ENCODE measurements at regions not wholly inside any gene's neighbourhood (a gene's known extent, or its start where the extent isn't known, plus 50 kb on each side); places are given as distances from the start of the nearest gene placed in this dataset.

GRCh38 chr11:36775756-36776155 is 177.7 kb upstream of the RAG2 start:
- no peak for ATAC-seq
- no peak overlapping the region for H3K4me3 ChIP-seq
- TF ChIP-seq, protein P1, sequence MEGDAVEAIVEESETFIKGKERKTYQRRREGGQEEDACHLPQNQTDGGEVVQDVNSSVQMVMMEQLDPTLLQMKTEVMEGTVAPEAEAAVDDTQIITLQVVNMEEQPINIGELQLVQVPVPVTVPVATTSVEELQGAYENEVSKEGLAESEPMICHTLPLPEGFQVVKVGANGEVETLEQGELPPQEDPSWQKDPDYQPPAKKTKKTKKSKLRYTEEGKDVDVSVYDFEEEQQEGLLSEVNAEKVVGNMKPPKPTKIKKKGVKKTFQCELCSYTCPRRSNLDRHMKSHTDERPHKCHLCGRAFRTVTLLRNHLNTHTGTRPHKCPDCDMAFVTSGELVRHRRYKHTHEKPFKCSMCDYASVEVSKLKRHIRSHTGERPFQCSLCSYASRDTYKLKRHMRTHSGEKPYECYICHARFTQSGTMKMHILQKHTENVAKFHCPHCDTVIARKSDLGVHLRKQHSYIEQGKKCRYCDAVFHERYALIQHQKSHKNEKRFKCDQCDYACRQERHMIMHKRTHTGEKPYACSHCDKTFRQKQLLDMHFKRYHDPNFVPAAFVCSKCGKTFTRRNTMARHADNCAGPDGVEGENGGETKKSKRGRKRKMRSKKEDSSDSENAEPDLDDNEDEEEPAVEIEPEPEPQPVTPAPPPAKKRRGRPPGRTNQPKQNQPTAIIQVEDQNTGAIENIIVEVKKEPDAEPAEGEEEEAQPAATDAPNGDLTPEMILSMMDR (IDR thresholded peaks at IDR 0.05): no peak
- no peaks in the 10 kb centered on the region for H3K4me1 ChIP-seq
- no peaks in the 10 kb centered on the region for H3K9me3 ChIP-seq
- H3K36me3 ChIP-seq: no peaks in the 10 kb centered on the region
- no peaks in the 10 kb centered on the region for H3K27me3 ChIP-seq
- no peak overlapping the region for H3K27ac ChIP-seq
- no peak for DNase-seq
- intact Hi-C loops (cut with DNase I): no loop called here

- ATAC-seq (no peak), DNase-seq (no peak)
- H3K27ac ChIP-seq: no peak overlapping the region
- no peak overlapping the region for H3K4me3 ChIP-seq
- H3K27me3 ChIP-seq: no peaks in the 10 kb centered on the region
- TF ChIP-seq, protein P1 (IDR thresholded peaks at IDR 0.05): no peak
- no peaks in the 10 kb centered on the region for H3K36me3 ChIP-seq
- H3K9me3 ChIP-seq: no peaks in the 10 kb centered on the region
- intact Hi-C loops (cut with DNase I): no loop called here
- H3K4me1 ChIP-seq: no peaks in the 10 kb centered on the region
Measured at GRCh38 chr11:36775130-36775529, 177.1 kb upstream of the RAG2 start.

GRCh38 chr11:36774603-36775002 is 176.6 kb upstream of the RAG2 start:
- TF ChIP-seq, protein P1 (IDR thresholded peaks at IDR 0.05): no peak
- Histone ChIP-seq H3K27me3 (no peaks in the 10 kb centered on the region), H3K4me1 (no peaks in the 10 kb centered on the region), H3K4me3 (no peak overlapping the region), H3K36me3 (no peaks in the 10 kb centered on the region), H3K9me3 (no peaks in the 10 kb centered on the region), H3K27ac (no peak overlapping the region)
- intact Hi-C loops (cut with DNase I): no loop called here
- DNase-seq (no peak), ATAC-seq (no peak)

DNA sequence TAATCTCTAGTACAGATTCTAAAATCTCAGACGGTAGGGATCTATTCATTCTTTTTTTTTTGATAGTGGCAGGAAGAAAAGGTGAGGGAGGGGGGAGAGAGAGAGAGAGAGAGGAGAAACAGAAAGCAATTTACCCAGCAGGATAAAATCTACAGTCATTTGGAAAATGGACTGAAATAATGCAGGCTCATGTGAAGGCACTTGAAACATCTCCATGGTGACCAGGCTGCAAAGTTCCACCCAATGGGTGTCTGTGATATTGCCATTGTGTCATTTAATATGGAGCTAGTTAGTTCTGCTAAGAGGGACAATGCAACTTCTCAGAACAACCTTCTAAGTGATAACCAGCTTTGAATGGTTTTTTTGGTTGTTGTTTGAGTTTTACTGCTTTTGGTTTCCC is 165.2 kb upstream of the RAG2 start:
- TF ChIP-seq, protein P1 (IDR thresholded peaks at IDR 0.05): no peak
- no peak for ATAC-seq
- no peaks in the 10 kb centered on the region for H3K36me3 ChIP-seq
- H3K9me3 ChIP-seq: no peaks in the 10 kb centered on the region
- no peaks in the 10 kb centered on the region for H3K27me3 ChIP-seq
- H3K4me1 ChIP-seq: no peaks in the 10 kb centered on the region
- intact Hi-C loops (cut with DNase I): no loop called here
- DNase-seq: no peak
- H3K4me3 ChIP-seq: no peak overlapping the region
- H3K27ac ChIP-seq: no peak overlapping the region

GRCh38 chr11:36757075-36757474 is 159.0 kb upstream of the RAG2 start:
- no peak overlapping the region for H3K27ac ChIP-seq
- TF ChIP-seq, protein P1 (IDR thresholded peaks at IDR 0.05): no peak
- ATAC-seq (no peak), DNase-seq (no peak)
- H3K4me1 ChIP-seq: no peaks in the 10 kb centered on the region
- H3K9me3 ChIP-seq: no peaks in the 10 kb centered on the region
- intact Hi-C loops (cut with DNase I): no loop called here
- H3K36me3 ChIP-seq: no peaks in the 10 kb centered on the region
- no peak overlapping the region for H3K4me3 ChIP-seq
- no peaks in the 10 kb centered on the region for H3K27me3 ChIP-seq
